ENCODE measurements at regions not wholly inside any gene's neighbourhood (a gene's known extent, or its start where the extent isn't known, plus 50 kb on each side); places are given as distances from the start of the nearest gene placed in this dataset.

- no peak for DNase-seq (ENCODE audit: low read depth)
- TF ChIP-seq CTCF (IDR thresholded peaks at IDR 0.05; ENCODE audit: control insufficient read depth, extremely low read depth, insufficient read depth): no peak
- H3K4me3 ChIP-seq (ENCODE audit: low read depth, low read length): no peak overlapping the region
These were observed 785.2 kb downstream of the TYW1 start for GRCh38 chr7:67781841-67782240.

- no peak overlapping the region for H3K4me3 ChIP-seq (ENCODE audit: low read depth, low read length)
- TF ChIP-seq CTCF (IDR thresholded peaks at IDR 0.05; ENCODE audit: control insufficient read depth, extremely low read depth, insufficient read depth): no peak
- no peak for DNase-seq (ENCODE audit: low read depth)
These were observed 789.4 kb downstream of the TYW1 start for GRCh38 chr7:67786021-67786420.

DNA sequence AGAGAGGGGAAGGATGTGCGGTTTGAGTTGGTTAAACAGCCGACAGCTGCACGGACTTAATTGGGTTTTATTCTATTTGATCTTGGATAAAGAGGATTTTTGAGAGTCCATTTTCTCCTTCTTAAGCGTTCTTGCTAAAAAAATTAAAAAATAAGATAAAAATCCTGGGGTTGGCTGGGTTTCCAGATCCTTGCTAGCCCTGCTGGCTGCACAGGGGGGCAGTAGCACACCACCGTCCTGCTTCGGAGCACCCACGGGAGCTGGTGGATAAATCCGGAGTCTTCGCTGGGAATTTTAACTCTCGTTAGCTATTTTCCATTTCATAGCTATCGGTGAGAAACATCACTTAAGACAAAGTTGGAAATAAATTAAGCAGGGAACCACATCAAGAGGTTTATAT, 792.0 kb downstream of the TYW1 start:
- no peak overlapping the region for H3K4me3 ChIP-seq (ENCODE audit: low read depth, low read length)
- DNase-seq (ENCODE audit: low read depth): no peak
- peak; percentile 28; the same call in 1 of the 2 replicates for TF ChIP-seq CTCF (IDR thresholded peaks at IDR 0.05; ENCODE audit: control insufficient read depth, extremely low read depth, insufficient read depth)

DNA sequence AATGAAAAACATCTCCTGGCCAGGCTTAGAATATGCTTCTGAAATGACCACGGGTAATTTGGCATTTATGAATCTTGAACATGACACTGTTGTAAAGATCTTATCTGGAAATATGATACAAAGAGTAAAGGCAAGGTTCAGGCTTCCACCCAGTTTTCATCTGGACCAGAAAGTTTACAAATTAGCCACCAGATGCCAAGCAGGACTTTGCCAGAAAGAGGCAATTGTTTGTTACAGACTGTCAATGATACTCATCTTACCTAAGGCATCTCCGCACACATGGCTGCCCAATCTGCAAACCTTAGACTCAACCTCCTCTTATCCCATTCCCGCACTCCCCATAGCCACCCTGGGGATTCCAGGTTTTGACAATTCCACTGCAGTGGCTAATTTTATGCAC, 795.3 kb downstream of the TYW1 start:
- no peak overlapping the region for H3K4me3 ChIP-seq (ENCODE audit: low read depth, low read length)
- no peak for DNase-seq (ENCODE audit: low read depth)
- TF ChIP-seq CTCF (IDR thresholded peaks at IDR 0.05; ENCODE audit: control insufficient read depth, extremely low read depth, insufficient read depth): no peak

- H3K4me3 ChIP-seq (ENCODE audit: low read depth, low read length): no peak overlapping the region
- no peak for TF ChIP-seq CTCF (IDR thresholded peaks at IDR 0.05; ENCODE audit: control insufficient read depth, extremely low read depth, insufficient read depth)
- no peak for DNase-seq (ENCODE audit: low read depth)
These were observed 797.9 kb downstream of the TYW1 start for GRCh38 chr7:67794544-67794943.

DNA sequence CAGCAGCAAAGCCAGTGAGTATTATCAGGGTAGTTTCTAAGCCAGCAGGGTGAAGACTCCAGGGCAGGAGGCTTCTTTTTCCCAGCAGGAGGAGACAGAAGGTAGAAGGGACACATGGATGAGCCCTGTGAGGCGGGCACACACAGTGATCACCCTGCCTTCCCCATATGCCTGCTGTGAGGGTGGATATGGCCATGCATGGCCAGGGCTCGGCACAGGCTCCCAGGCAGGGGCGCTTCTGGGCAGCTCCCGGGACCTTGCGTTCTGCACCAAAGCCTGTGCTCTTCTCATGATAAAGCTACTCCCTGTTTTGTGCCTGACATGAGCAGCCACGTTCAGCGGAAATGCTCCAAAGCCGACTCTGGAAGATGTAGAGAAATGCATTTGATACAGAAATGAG, 807.2 kb downstream of the TYW1 start:
- TF ChIP-seq CTCF (IDR thresholded peaks at IDR 0.05; ENCODE audit: control insufficient read depth, extremely low read depth, insufficient read depth): no peak
- H3K4me3 ChIP-seq (ENCODE audit: low read depth, low read length): no peak overlapping the region
- DNase-seq (ENCODE audit: low read depth): no peak

DNA sequence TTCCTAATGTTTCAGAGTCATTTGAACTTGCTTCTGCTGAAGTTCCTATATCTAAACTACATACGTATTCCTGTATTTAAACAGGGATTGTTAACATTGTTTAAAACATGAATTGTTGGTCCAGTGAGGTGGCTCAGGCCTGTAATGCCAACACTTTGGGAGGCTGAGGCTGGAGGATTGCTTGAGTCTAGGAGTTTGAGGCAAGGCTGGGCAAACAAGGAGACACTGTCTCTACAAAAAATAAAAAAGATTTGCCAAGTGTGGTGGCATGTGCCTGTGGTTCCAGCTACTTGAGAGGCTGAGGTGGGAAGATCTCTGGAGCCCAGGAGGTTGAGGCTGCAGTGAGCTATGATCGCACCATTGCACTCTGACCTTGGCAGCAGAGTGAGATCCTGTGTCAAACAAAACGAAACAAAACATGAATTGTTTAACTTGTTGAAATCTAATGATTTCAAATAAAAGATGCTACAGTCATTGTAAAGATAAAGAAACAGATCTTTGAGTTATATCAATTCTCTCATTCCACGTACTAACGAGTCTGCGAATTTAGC, 809.4 kb downstream of the TYW1 start:
- TF ChIP-seq CTCF (IDR thresholded peaks at IDR 0.05; ENCODE audit: control insufficient read depth, extremely low read depth, insufficient read depth): no peak
- DNase-seq (ENCODE audit: low read depth): no peak
- no peak overlapping the region for H3K4me3 ChIP-seq (ENCODE audit: low read depth, low read length)

Data from LNCaP clone FGC (cell line).